ENCODE measurements at regions not wholly inside any gene's neighbourhood (a gene's known extent, or its start where the extent isn't known, plus 50 kb on each side); places are given as distances from the start of the nearest gene placed in this dataset.

- no peak for TF ChIP-seq CTCF (IDR thresholded peaks at IDR 0.05; ENCODE audit: insufficient read depth, low read length)
These were observed 266.9 kb upstream of the FANCL start for GRCh38 chr2:58508006-58508405.

GRCh38 chr2:58503918-58504317 is 262.8 kb upstream of the FANCL start:
- TF ChIP-seq GABPA (IDR thresholded peaks at IDR 0.05; ENCODE audit: low read depth) (no peak), CTCF (IDR thresholded peaks at IDR 0.05; ENCODE audit: insufficient read depth, low read length) (no peak), POLR2AphosphoS5 (IDR thresholded peaks at IDR 0.05; ENCODE audit: low read depth) (no peak), SPI1 (IDR thresholded peaks at IDR 0.05; ENCODE audit: borderline replicate concordance, low read depth) (no peak), REST (IDR thresholded peaks at IDR 0.05; ENCODE audit: insufficient replicate concordance, low read depth) (no peak)
- no peak overlapping the region for H3K27ac ChIP-seq (replicated peaks)
- H3K4me3 ChIP-seq (replicated peaks; ENCODE audit: insufficient read depth, low read length) = no peak overlapping the region

More at GRCh38 chr2:58508006-58508405, 266.9 kb upstream of the FANCL start:
- no peaks in the 10 kb centered on the region for H3K27me3 ChIP-seq (ENCODE audit: insufficient read depth, poor library complexity, severe bottlenecking)
- H3K4me3 ChIP-seq (replicated peaks; ENCODE audit: insufficient read depth, low read length) = no peak overlapping the region
- DNase-seq (ENCODE audit: low read depth in 1 of 2, low spot score in 1 of 2) = no peak
- no peak overlapping the region for H3K27ac ChIP-seq (replicated peaks)

GRCh38 chr2:58502931-58503330 is 261.8 kb upstream of the FANCL start:
- Histone ChIP-seq H3K27me3 (ENCODE audit: insufficient read depth, poor library complexity, severe bottlenecking) (no peaks in the 10 kb centered on the region), H3K27ac (replicated peaks) (no peak overlapping the region), H3K4me3 (replicated peaks; ENCODE audit: insufficient read depth, low read length) (no peak overlapping the region)
- TF ChIP-seq SPI1 (IDR thresholded peaks at IDR 0.05; ENCODE audit: borderline replicate concordance, low read depth) (no peak), POLR2AphosphoS5 (IDR thresholded peaks at IDR 0.05; ENCODE audit: low read depth) (no peak), CTCF (IDR thresholded peaks at IDR 0.05; ENCODE audit: insufficient read depth, low read length) (no peak), GABPA (IDR thresholded peaks at IDR 0.05; ENCODE audit: low read depth) (no peak), REST (IDR thresholded peaks at IDR 0.05; ENCODE audit: insufficient replicate concordance, low read depth) (no peak)
- DNase-seq (ENCODE audit: low read depth in 1 of 2, low spot score in 1 of 2) = no peak

More at GRCh38 chr2:58503918-58504317, 262.8 kb upstream of the FANCL start:
- no peak for DNase-seq (ENCODE audit: low read depth in 1 of 2, low spot score in 1 of 2)
- H3K27me3 ChIP-seq (ENCODE audit: insufficient read depth, poor library complexity, severe bottlenecking) = no peaks in the 10 kb centered on the region

GRCh38 chr2:58501371-58502160 is 260.4 kb upstream of the FANCL start:
- Histone ChIP-seq H3K4me3 (replicated peaks; ENCODE audit: insufficient read depth, low read length) (no peak overlapping the region), H3K27me3 (ENCODE audit: insufficient read depth, poor library complexity, severe bottlenecking) (no peaks in the 10 kb centered on the region), H3K27ac (replicated peaks) (no peak overlapping the region)
- DNase-seq (ENCODE audit: low read depth in 1 of 2, low spot score in 1 of 2) = no peak
- TF ChIP-seq GABPA (IDR thresholded peaks at IDR 0.05; ENCODE audit: low read depth) = no peak
- no peak for TF ChIP-seq POLR2AphosphoS5 (IDR thresholded peaks at IDR 0.05; ENCODE audit: low read depth)
- TF ChIP-seq REST (IDR thresholded peaks at IDR 0.05; ENCODE audit: insufficient replicate concordance, low read depth) = no peak
- TF ChIP-seq CTCF (IDR thresholded peaks at IDR 0.05; ENCODE audit: insufficient read depth, low read length) = no peak
- TF ChIP-seq SPI1 (IDR thresholded peaks at IDR 0.05; ENCODE audit: borderline replicate concordance, low read depth) = no peak

All from HL-60 (cell line).